HepG2 (cell line): ENCODE measurements at regions not wholly inside any gene's neighbourhood (a gene's known extent, or its start where the extent isn't known, plus 50 kb on each side); places are given as distances from the start of the nearest gene placed in this dataset.

Experiments used
- ATAC-seq: fragments of 200-7000 bp; cut with Tn5 transposase; 3 replicates; pipeline ENCODE4 v1.9.1; 2020; ENCODE audit warnings: mild to moderate bottlenecking, moderate library complexity
- BruUV-seq: library from RNA; stranded (reverse); fragments of 400-500 nt; replicated peaks from 2 replicates; lab custom pipeline; 2021; lab: Mats Ljungman, UMichigan
- CTCF ChIA-PET: fragments of 300-600 bp; formaldehyde crosslinking; extraction: SDS; loops from one replicate; lab custom pipeline; 2021; ENCODE audit warnings: low total read pairs, inconsistent platforms, low intra/inter-chr PET ratio; lab: Yijun Ruan, JAX
- POLR2A ChIA-PET: fragments of 350-600 bp; sonication (Branson Sonifier 250); formaldehyde crosslinking; loops from one replicate; lab custom pipeline; 2020; ENCODE audit warnings: antibody characterized with exemption, inconsistent platforms; lab: Yijun Ruan, JAX
- DNase-seq: peaks from one replicate; pipeline ENCODE4 v3.0.0-alpha.2; 2015; ENCODE audit warnings: low spot score
- FAIRE-seq: peaks from 3 replicates; lab custom pipeline; 2011; peaks lifted over from hg19 to GRCh38; lab: Jason Lieb, UNC
- H2AFZ ChIP-seq: one replicate; pipeline ENCODE4 v1.6.1; 2011; ENCODE audit warnings: low read length, inconsistent platforms
- H3K27ac ChIP-seq: fragments of 300-600 bp; 3 replicates; pipeline ENCODE4 v1.8.0; 2011; ENCODE audit warnings: mixed run types, mild to moderate bottlenecking, mixed read lengths, low read length, inconsistent platforms; ENCODE audit not compliant: insufficient read depth; ENCODE audit errors: extremely low read length
- H3K27me3 ChIP-seq, 2 experiments: fragments of 200-600 bp in 1 of 2; 2 replicates in 1 of 2; 3 replicates in 1 of 2; pipeline versions ENCODE4 v1.6.0 to v1.8.0; 2011; ENCODE audit warnings: low read length in 2 of 2, mild to moderate bottlenecking in 2 of 2, moderate library complexity in 2 of 2, inconsistent platforms in 1 of 2; ENCODE audit not compliant: insufficient read depth in 2 of 2, control insufficient read depth in 1 of 2
- H3K36me3 ChIP-seq, 2 experiments: fragments of 200-600 bp in 1 of 2; replicated peaks in 1 of 2; 2 replicates in 1 of 2; 3 replicates in 1 of 2; pipeline versions ENCODE4 v1.5.1 to v1.8.0; 2011; ENCODE audit warnings: low read length in 2 of 2, inconsistent platforms in 1 of 2; ENCODE audit not compliant: insufficient read depth in 2 of 2, control insufficient read depth in 1 of 2
- H3K4me1 ChIP-seq: 2 replicates; pipeline ENCODE4 v1.5.1; 2012; ENCODE audit warnings: low read length, inconsistent platforms; ENCODE audit not compliant: insufficient read depth
- H3K4me2 ChIP-seq: 2 replicates; pipeline ENCODE4 v1.6.0; 2011; ENCODE audit warnings: low read depth, low read length, inconsistent platforms
- H3K4me3 ChIP-seq, 3 experiments: fragments of 200-600 bp in 1 of 3; sonication (generic), shearing (Covaris generic) in 1 of 3; replicated peaks in 1 of 3; 2 replicates each; pipeline ENCODE4 v1.5.1; 2011 to 2016; ENCODE audit warnings: low read length in 3 of 3, inconsistent platforms in 2 of 3, low read depth in 2 of 3, mild to moderate bottlenecking in 2 of 3, control low read depth in 1 of 3, mixed read lengths in 1 of 3; ENCODE audit not compliant: insufficient read depth in 1 of 3
- H3K79me2 ChIP-seq: one replicate; pipeline ENCODE4 v1.6.1; 2011; ENCODE audit warnings: low read length, inconsistent platforms; ENCODE audit not compliant: insufficient read depth
- H3K9ac ChIP-seq: 2 replicates; pipeline ENCODE4 v1.6.0; 2011; ENCODE audit warnings: mild to moderate bottlenecking, low read depth, low read length, inconsistent platforms; ENCODE audit not compliant: insufficient read depth
- H3K9me3 ChIP-seq: 2 replicates; pipeline ENCODE4 v1.5.1; 2012; ENCODE audit warnings: mild to moderate bottlenecking, low read length
- H4K20me1 ChIP-seq: 2 replicates; pipeline ENCODE4 v1.6.0; 2011; ENCODE audit warnings: inconsistent platforms, mild to moderate bottlenecking, low read length, moderate library complexity; ENCODE audit not compliant: insufficient read depth
- ARHGAP35 ChIP-seq: sonication (generic); formaldehyde crosslinking; IDR thresholded peaks from 2 replicates; pipeline ENCODE4 v1.9.0; 2022; ENCODE audit warnings: mild to moderate bottlenecking, inconsistent platforms, moderate library complexity, missing genetic modification reagents, borderline replicate concordance
- CHD2 ChIP-seq: IDR thresholded peaks from 2 replicates; pipeline ENCODE4 v1.6.1; 2011; ENCODE audit warnings: low read depth, low read length, improper control_type of control experiment
- DMAP1 ChIP-seq: IDR thresholded peaks from 2 replicates; pipeline ENCODE4 v1.6.1; 2016
- ETV6 ChIP-seq: sonication (generic); formaldehyde crosslinking; conservative IDR thresholded peaks from 2 replicates; pipeline ENCODE4 v1.4.0; 2020; ENCODE audit warnings: missing genetic modification reagents
- FOXP1 ChIP-seq, 2 experiments: fragments of 450-650 bp in 1 of 2; IDR thresholded peaks; 2 replicates each; pipeline ENCODE4 v1.6.1; 2017 to 2018; ENCODE audit warnings: antibody characterized with exemption in 1 of 2
- NKX3-1 ChIP-seq: sonication (generic); formaldehyde crosslinking; IDR thresholded peaks from 2 replicates; pipeline ENCODE4 v1.5.0; 2020; ENCODE audit warnings: missing genetic modification reagents
- SMAD1 ChIP-seq: sonication (generic); formaldehyde crosslinking; IDR thresholded peaks from 2 replicates; pipeline ENCODE4 v1.4.0; 2020; ENCODE audit warnings: missing genetic modification reagents, low read depth, mild to moderate bottlenecking, borderline replicate concordance
- ZEB1 ChIP-seq: IDR thresholded peaks from 2 replicates; pipeline ENCODE4 v1.6.1; 2012; ENCODE audit warnings: mild to moderate bottlenecking, low read depth, inconsistent platforms; ENCODE audit not compliant: insufficient replicate concordance
- ZNF124 ChIP-seq: sonication (generic); formaldehyde crosslinking; IDR thresholded peaks from 2 replicates; pipeline ENCODE4 v1.4.0; 2020; ENCODE audit warnings: missing genetic modification reagents
- ZNF616 ChIP-seq: sonication (generic); formaldehyde crosslinking; IDR thresholded peaks from 2 replicates; pipeline ENCODE4 v1.5.0; 2020; ENCODE audit warnings: low read depth, mild to moderate bottlenecking, missing genetic modification reagents
- ZNF672 ChIP-seq: sonication (generic); formaldehyde crosslinking; IDR thresholded peaks from 2 replicates; pipeline ENCODE4 v1.8.1; 2022; ENCODE audit warnings: missing genetic modification reagents
- ZNF737 ChIP-seq: sonication (generic); formaldehyde crosslinking; IDR thresholded peaks from 2 replicates; pipeline ENCODE4 v1.5.0; 2020; ENCODE audit warnings: missing genetic modification reagents, mild to moderate bottlenecking, borderline replicate concordance
- WGBS: methylation state at CpG from one replicate; pipeline ENCODE4 v1.1.6; 2017; ENCODE audit warnings: low lambda C conversion rate; 5-methylcytosine and 5-hydroxymethylcytosine counted together
- in situ Hi-C: cut with HindIII; loops from 2 replicates; pipeline ENCODE4 v1.10.0; 2017; ENCODE audit warnings: low pct_unique_long_range_greater_than_20kb; ENCODE audit not compliant: extremely low pct_ligation_motif_present
- intact Hi-C: fragments of 100-400 bp; cut with micrococcal nuclease; formaldehyde crosslinking; loops from one replicate; pipeline ENCODE4 v1.10.0; 2022; ENCODE audit not compliant: unreplicated experiment
- TF ChIP-seq, protein P1 (sequence below): sonication (generic); formaldehyde crosslinking; conservative IDR thresholded peaks from 2 replicates; pipeline ENCODE4 v1.5.0; 2020; ENCODE audit warnings: missing genetic modification reagents

DNA sequence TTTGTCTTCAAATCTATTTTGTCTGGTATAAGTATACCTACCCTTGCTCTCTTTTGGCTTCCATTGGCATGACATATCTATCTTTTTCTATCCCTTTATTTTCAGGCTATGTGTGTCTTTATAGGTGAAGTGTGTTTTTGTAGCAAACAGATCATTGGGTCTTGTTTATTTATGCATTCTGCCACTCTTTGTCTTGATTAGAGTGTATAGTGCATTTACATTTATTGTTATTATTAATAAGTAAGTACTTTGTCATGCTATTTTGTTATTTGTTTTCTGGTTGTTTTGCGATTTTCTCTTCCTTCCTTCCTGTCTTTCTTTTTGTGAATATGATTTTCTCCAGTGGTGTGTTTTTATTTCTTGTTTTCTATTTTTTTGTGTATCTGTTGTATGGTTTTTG lies 188.6 kb downstream of the GLUD2 start (continued):
- TF ChIP-seq ZNF124 (no peak), ZEB1 (no peak), FOXP1 (IDR thresholded peaks at IDR 0.05) (no peak), FOXP1 (CRISPR knock-in tag; IDR thresholded peaks at IDR 0.05) (no peak), SMAD1 (no peak), ETV6 (CRISPR knock-in tag) (no peak), ZNF616 (CRISPR knock-in tag) (no peak), ARHGAP35 (no peak)
- TF ChIP-seq, protein P1, sequence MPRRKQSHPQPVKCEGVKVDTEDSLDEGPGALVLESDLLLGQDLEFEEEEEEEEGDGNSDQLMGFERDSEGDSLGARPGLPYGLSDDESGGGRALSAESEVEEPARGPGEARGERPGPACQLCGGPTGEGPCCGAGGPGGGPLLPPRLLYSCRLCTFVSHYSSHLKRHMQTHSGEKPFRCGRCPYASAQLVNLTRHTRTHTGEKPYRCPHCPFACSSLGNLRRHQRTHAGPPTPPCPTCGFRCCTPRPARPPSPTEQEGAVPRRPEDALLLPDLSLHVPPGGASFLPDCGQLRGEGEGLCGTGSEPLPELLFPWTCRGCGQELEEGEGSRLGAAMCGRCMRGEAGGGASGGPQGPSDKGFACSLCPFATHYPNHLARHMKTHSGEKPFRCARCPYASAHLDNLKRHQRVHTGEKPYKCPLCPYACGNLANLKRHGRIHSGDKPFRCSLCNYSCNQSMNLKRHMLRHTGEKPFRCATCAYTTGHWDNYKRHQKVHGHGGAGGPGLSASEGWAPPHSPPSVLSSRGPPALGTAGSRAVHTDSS (CRISPR knock-in tag): no peak

DNA sequence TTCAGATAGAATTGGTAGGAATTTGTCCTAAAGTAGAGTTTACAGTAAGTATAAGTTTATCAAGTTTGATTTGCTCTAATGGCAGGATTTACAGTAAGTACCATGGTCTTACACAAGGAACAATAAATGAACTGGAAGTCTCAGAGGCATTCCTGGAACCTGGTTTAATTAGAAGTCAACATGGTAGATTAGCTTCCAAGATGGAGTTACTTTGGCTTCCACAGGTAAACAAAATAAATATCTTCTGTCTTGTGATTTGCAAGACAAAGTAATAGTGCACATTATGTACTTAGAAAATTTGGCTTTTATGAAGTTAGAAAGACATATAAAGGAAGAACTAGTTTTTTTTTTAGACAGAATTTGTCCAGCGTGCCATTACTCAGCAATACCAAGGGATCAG lies 190.7 kb downstream of the GLUD2 start:
- Histone ChIP-seq H3K4me3 (no peak overlapping the region), H4K20me1 (no peaks in the 10 kb centered on the region), H3K27ac (no peak overlapping the region), H3K9ac (no peak overlapping the region)
- in situ Hi-C loops: no loop called here
- BruUV-seq: no TSS peak
- POLR2A ChIA-PET: no interaction called here
- FAIRE-seq: no peak
- TF ChIP-seq ZNF672 (CRISPR knock-in tag) (no peak), DMAP1 (no peak), ZNF737 (no peak), NKX3-1 (CRISPR knock-in tag) (no peak), CHD2 (no peak)
- TF ChIP-seq, all 625 proteins: peak for 0
- DNase-seq (no peak), ATAC-seq (no peak)
- Histone ChIP-seq H3K4me2 (no peak overlapping the region), H3K9me3 (no peaks in the 10 kb centered on the region), H3K27me3 (no peaks in the 10 kb centered on the region), H3K4me1 (peaks cover 2% of the 10 kb centered on the region), H3K79me2 (no peaks in the 10 kb centered on the region), H2AFZ (no peak overlapping the region), H3K36me3 (no peaks in the 10 kb centered on the region)
- intact Hi-C loops: no loop called here
- CTCF ChIA-PET: no interaction called here
- WGBS: 80% methylated on average over 1 of the region's 1 CpG
